HFF-Myc (cell line): ENCODE measurements at regions not wholly inside any gene's neighbourhood (a gene's known extent, or its start where the extent isn't known, plus 50 kb on each side); places are given as distances from the start of the nearest gene placed in this dataset.

Experiments
- DNase-seq: peaks from one replicate; pipeline ENCODE4 v3.0.0-alpha.2; 2011; ENCODE audit warnings: low read depth; ENCODE audit errors: extremely low read depth
- H3K4me3 ChIP-seq: replicated peaks from 2 replicates; pipeline ENCODE4 v1.5.1; 2011; ENCODE audit warnings: low read depth, mild to moderate bottlenecking, control low read depth, low read length
- CTCF ChIP-seq: IDR thresholded peaks from 2 replicates; pipeline ENCODE4 v1.5.1; 2012; ENCODE audit warnings: mild to moderate bottlenecking, low read depth, low read length, control low read depth; ENCODE audit errors: missing control alignments

GRCh38 chr17:79154951-79155585 is 80.4 kb downstream of the ENGASE start:
- H3K4me3 ChIP-seq: no peak overlapping the region
- no peak for DNase-seq
- no peak for TF ChIP-seq CTCF

GRCh38 chr17:79154446-79154845 is 79.8 kb downstream of the ENGASE start:
- no peak for TF ChIP-seq CTCF
- no peak overlapping the region for H3K4me3 ChIP-seq
- no peak for DNase-seq

GRCh38 chr17:79153367-79154130 is 78.9 kb downstream of the ENGASE start:
- no peak for TF ChIP-seq CTCF
- DNase-seq: no peak
- H3K4me3 ChIP-seq: no peak overlapping the region

- no peak overlapping the region for H3K4me3 ChIP-seq
- DNase-seq: no peak
- no peak for TF ChIP-seq CTCF
Measured at GRCh38 chr17:79152636-79153035, 78.0 kb downstream of the ENGASE start.

GRCh38 chr17:79152110-79152509 is 77.5 kb downstream of the ENGASE start:
- no peak overlapping the region for H3K4me3 ChIP-seq
- TF ChIP-seq CTCF: no peak
- DNase-seq: no peak

- no peak overlapping the region for H3K4me3 ChIP-seq
- no peak for TF ChIP-seq CTCF
- DNase-seq: no peak
Measured at GRCh38 chr17:79150799-79151198, 76.2 kb downstream of the ENGASE start.
